GM13977 (cell line): ENCODE measurements at regions not wholly inside any gene's neighbourhood (a gene's known extent, or its start where the extent isn't known, plus 50 kb on each side); places are given as distances from the start of the nearest gene placed in this dataset.
"Not testable (repeated sequence)": the region's sequence is repeated elsewhere in the genome, so short reads cannot be mapped to it uniquely, and the experiment has no call there.

Source experiments
- DNase-seq: peaks from one replicate; pipeline ENCODE4 v3.0.0; 2012; ENCODE audit warnings: low spot score
- in situ Hi-C: fragments of 300-500 bp; cut with MboI; formaldehyde crosslinking; loops from one replicate; pipeline ENCODE4 v1.12.0; 2022; ENCODE audit warnings: low sequenced_read_pairs, low pct_unique_long_range_greater_than_20kb, mixed read lengths, inconsistent platforms; ENCODE audit not compliant: unreplicated experiment
- TF ChIP-seq, protein P1 (sequence below): IDR thresholded peaks from 2 replicates; pipeline ENCODE4 v1.5.1; 2012; ENCODE audit warnings: mild to moderate bottlenecking, control low read depth; ENCODE audit not compliant: insufficient read depth; ENCODE audit errors: extremely low read depth, missing control alignments

DNA sequence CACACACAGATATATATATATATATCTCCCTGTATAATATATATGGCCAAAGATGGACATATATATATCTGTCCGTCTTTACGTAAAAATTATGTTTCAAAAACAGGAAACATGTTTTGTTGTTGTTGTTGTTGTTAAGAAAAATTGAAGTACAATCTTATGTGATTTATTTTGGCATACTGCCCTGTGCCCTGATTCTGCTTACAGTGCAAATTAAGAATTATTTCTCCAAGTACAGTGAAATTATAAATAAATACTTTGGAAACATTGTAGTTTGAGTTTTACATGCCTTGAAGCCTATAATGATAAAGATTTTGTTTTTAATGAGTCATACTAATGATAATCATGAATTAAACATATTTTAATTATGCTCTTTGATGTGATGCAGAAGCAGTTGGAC lies 994.9 kb downstream of the DIPK2A start:
- no peak for DNase-seq
- in situ Hi-C loops, result no loop called here
- TF ChIP-seq, protein P1, sequence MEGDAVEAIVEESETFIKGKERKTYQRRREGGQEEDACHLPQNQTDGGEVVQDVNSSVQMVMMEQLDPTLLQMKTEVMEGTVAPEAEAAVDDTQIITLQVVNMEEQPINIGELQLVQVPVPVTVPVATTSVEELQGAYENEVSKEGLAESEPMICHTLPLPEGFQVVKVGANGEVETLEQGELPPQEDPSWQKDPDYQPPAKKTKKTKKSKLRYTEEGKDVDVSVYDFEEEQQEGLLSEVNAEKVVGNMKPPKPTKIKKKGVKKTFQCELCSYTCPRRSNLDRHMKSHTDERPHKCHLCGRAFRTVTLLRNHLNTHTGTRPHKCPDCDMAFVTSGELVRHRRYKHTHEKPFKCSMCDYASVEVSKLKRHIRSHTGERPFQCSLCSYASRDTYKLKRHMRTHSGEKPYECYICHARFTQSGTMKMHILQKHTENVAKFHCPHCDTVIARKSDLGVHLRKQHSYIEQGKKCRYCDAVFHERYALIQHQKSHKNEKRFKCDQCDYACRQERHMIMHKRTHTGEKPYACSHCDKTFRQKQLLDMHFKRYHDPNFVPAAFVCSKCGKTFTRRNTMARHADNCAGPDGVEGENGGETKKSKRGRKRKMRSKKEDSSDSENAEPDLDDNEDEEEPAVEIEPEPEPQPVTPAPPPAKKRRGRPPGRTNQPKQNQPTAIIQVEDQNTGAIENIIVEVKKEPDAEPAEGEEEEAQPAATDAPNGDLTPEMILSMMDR, result no peak

DNA sequence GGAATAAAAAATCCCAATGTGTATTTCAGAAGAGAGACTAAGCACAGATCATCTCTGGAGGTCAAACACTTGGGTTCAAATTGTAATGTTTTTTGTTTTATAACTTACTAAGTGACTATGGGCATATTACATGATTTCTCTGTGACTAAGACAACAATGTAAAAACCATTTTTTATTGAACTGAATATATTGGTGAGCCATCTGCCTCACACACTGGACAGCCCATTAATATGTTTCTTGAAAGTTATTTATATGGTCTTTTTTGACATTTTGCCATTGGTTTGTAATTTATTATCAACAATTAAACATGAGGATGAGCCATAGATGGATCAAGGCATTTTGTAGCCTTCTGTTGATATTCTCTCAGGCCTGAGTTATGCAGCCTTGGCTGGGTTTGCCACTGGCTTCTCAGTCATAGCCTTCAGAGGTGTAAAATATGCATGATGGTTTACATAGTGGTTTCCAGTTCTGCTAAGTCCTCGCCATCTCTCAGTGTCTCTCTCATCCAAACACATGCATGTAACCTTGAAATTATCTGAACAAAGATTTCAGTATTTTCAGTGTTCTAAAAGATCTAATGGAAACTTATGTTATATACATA lies 997.2 kb downstream of the DIPK2A start:
- TF ChIP-seq, protein P1, result no peak
- in situ Hi-C loops, result no loop called here
- no peak for DNase-seq

DNA sequence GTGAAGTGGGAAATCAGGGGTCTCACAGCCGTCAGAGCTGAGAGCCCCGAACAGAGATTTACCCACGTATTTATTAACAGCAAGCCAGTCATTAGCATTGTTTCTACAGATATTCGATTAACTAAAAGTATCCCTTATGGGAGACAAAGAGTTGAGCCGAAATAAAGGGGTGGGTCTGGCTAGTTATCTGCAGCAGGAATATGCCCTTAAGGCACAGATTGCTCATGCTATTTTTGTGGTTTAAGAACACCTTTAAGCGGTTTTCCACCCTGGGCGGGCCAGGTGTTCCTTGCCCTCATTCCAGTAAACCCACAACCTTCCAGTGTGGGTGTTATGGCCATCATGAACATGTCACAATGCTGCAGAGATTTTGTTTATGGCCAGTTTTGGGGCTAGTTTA lies 1012.9 kb downstream of the DIPK2A start:
- in situ Hi-C loops, result not testable (repeated sequence)

DNA sequence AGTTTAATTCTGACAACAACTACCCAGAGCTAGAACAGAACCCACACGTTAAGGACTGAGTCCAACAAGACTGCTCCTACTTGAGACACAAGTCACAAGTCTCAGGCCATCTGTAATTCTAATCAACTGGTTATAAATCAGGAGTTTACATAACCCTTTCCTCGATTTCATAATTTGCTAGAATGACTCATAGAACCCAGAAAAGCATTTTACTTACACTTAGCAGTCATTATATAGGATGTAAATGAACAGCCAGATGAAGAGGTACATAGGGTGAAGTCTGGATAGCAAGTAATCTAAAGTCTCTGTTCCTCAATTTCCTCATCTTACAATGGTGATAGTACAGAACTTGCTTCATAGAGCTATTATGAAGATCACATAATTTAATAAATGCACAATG lies 1018.2 kb downstream of the DIPK2A start:
- TF ChIP-seq, protein P1, result no peak
- no peak for DNase-seq
- in situ Hi-C loops, result no loop called here

More for the DNA sequence above, 1012.9 kb downstream of the DIPK2A start:
- DNase-seq, result not testable (repeated sequence)

DNA sequence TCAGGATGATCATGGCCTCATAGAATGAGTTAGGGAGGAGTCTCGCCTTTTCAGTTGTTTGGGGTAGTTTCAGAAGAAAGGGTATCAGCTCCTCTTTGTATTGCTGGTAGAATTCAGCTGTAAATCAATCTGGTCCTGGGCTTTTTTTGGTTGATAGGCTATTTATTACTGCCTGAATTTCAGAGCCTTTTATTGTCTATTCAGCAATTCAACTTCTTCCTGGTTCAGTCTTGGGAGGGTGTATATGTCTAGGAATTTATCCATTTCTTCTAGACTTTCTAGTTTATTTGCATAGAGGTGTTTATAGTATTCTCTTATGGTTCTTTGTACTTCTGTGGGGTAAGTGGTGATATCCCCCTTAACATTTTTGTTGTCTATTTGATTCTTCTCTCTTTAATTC lies 1024.2 kb downstream of the DIPK2A start:
- in situ Hi-C loops, result no loop called here
- TF ChIP-seq, protein P1, result no peak
- DNase-seq, result no peak

DNA sequence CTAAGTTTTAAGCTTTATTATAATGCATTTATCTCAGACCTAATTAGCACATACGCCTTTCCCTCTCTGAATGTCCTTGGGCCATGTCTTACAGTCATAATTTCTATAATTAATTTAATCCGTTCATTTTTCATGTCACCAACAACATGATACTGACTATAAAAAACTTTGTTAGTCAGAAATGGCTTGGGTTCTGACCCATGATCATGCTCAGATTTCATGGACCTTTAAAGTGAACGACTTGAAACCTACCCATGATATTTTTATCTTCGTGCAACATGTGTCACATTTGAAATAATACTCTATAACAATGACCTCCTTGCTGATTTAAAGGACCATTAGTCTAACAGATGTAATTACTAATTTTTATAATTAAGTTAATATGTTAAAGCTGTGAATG lies 1033.8 kb downstream of the DIPK2A start:
- in situ Hi-C loops, result no loop called here
- TF ChIP-seq, protein P1, result no peak
- no peak for DNase-seq

DNA sequence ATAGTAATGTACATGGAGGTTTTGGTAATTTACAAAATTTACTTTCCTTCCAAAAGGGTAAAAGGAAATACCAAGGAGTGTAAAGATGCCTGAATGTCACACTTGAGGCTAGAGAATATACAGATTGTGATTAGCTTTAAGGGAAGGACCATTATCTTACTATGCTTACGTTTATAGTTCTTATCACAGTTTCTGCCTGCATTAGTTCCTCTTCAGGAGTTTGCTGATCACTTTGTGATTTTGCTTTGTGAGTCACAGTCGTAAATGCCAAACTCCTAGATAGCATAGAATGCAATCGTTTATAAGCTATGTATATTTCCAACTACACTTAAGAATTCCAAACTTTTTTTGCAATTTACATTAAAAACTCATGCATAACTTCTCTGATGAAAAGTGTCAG lies 1034.6 kb downstream of the DIPK2A start:
- DNase-seq, result no peak
- TF ChIP-seq, protein P1, result no peak
- in situ Hi-C loops, result no loop called here
